ENCODE measurements at regions not wholly inside any gene's neighbourhood (a gene's known extent, or its start where the extent isn't known, plus 50 kb on each side); places are given as distances from the start of the nearest gene placed in this dataset.

- Histone ChIP-seq H4K20me1 (ENCODE audit: insufficient read depth) (no peaks in the 10 kb centered on the region), H3K9me3 (ENCODE audit: low read length) (no peaks in the 10 kb centered on the region), H3K27ac (ENCODE audit: low read length) (no peak overlapping the region), H3K9me2 (ENCODE audit: insufficient read depth, low read length) (no peaks in the 10 kb centered on the region), H3K27me3 (ENCODE audit: insufficient read depth, low read depth, low read length) (no peaks in the 10 kb centered on the region), H2AFZ (ENCODE audit: low read depth, low read length) (no peak overlapping the region), H3K36me3 (ENCODE audit: insufficient read depth, low read length) (no peaks in the 10 kb centered on the region), H3K4me3 (ENCODE audit: low read length) (no peak overlapping the region), H3F3A (ENCODE audit: insufficient read depth, low read length, poor library complexity, severe bottlenecking) (no peaks in the 10 kb centered on the region), H3K9ac (ENCODE audit: low read length) (no peak overlapping the region), H3K4me2 (ENCODE audit: low read length) (no peak overlapping the region), H3K79me2 (replicated peaks; ENCODE audit: insufficient read depth, low read length) (no peaks in the 10 kb centered on the region)
- TF ChIP-seq, protein P1, sequence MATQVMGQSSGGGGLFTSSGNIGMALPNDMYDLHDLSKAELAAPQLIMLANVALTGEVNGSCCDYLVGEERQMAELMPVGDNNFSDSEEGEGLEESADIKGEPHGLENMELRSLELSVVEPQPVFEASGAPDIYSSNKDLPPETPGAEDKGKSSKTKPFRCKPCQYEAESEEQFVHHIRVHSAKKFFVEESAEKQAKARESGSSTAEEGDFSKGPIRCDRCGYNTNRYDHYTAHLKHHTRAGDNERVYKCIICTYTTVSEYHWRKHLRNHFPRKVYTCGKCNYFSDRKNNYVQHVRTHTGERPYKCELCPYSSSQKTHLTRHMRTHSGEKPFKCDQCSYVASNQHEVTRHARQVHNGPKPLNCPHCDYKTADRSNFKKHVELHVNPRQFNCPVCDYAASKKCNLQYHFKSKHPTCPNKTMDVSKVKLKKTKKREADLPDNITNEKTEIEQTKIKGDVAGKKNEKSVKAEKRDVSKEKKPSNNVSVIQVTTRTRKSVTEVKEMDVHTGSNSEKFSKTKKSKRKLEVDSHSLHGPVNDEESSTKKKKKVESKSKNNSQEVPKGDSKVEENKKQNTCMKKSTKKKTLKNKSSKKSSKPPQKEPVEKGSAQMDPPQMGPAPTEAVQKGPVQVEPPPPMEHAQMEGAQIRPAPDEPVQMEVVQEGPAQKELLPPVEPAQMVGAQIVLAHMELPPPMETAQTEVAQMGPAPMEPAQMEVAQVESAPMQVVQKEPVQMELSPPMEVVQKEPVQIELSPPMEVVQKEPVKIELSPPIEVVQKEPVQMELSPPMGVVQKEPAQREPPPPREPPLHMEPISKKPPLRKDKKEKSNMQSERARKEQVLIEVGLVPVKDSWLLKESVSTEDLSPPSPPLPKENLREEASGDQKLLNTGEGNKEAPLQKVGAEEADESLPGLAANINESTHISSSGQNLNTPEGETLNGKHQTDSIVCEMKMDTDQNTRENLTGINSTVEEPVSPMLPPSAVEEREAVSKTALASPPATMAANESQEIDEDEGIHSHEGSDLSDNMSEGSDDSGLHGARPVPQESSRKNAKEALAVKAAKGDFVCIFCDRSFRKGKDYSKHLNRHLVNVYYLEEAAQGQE (IDR thresholded peaks at IDR 0.05; ENCODE audit: borderline replicate concordance) = no peak
Measured at GRCh38 chr16:79334127-79334526, 266.4 kb downstream of the MAF start.

- no peaks in the 10 kb centered on the region for H3F3A ChIP-seq (ENCODE audit: insufficient read depth, low read length, poor library complexity, severe bottlenecking)
- no peak overlapping the region for H3K27ac ChIP-seq (ENCODE audit: low read length)
- no peaks in the 10 kb centered on the region for H3K79me2 ChIP-seq (replicated peaks; ENCODE audit: insufficient read depth, low read length)
- H2AFZ ChIP-seq (ENCODE audit: low read depth, low read length) = no peak overlapping the region
- no peak overlapping the region for H3K4me2 ChIP-seq (ENCODE audit: low read length)
- H3K4me3 ChIP-seq (ENCODE audit: low read length) = no peak overlapping the region
- peaks cover 5% of the 10 kb centered on the region for H3K27me3 ChIP-seq (ENCODE audit: insufficient read depth, low read depth, low read length)
- no peaks in the 10 kb centered on the region for H3K9me2 ChIP-seq (ENCODE audit: insufficient read depth, low read length)
- no peak for TF ChIP-seq CTCF (IDR thresholded peaks at IDR 0.05; ENCODE audit: poor library complexity, severe bottlenecking)
- H4K20me1 ChIP-seq (ENCODE audit: insufficient read depth) = no peaks in the 10 kb centered on the region
- H3K9ac ChIP-seq (ENCODE audit: low read length) = no peak overlapping the region
- no peaks in the 10 kb centered on the region for H3K9me3 ChIP-seq (ENCODE audit: low read length)
- H3K36me3 ChIP-seq (ENCODE audit: insufficient read depth, low read length) = no peaks in the 10 kb centered on the region
Measured at GRCh38 chr16:79331066-79331465, 269.5 kb downstream of the MAF start.

DNA sequence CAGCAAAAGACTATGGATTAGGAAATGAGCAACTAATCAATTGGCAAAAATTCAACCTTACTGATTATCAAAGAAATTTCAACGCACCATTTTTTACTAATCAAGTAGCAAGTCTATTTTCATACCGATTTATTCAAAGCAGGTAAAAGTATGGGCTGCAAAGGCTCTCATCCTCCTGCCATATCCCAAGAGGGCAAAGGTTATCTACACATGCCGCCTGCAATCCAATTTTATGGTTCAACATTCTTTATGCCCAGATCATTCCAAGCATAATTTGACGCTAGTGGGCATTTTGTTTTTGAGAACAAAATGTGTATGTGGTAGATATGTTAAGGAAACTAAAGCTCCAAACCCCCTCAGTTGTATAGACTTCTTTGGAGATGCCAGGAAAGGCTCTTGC is 270.6 kb downstream of the MAF start:
- no peak overlapping the region for H3K27ac ChIP-seq (ENCODE audit: low read length)
- H3K4me3 ChIP-seq (ENCODE audit: low read length) = no peak overlapping the region
- no peaks in the 10 kb centered on the region for H3K79me2 ChIP-seq (replicated peaks; ENCODE audit: insufficient read depth, low read length)
- no peaks in the 10 kb centered on the region for H3K9me3 ChIP-seq (ENCODE audit: low read length)
- no peaks in the 10 kb centered on the region for H3K9me2 ChIP-seq (ENCODE audit: insufficient read depth, low read length)
- H3K27me3 ChIP-seq (ENCODE audit: insufficient read depth, low read depth, low read length) = peaks cover 5% of the 10 kb centered on the region
- H4K20me1 ChIP-seq (ENCODE audit: insufficient read depth) = no peaks in the 10 kb centered on the region
- H2AFZ ChIP-seq (ENCODE audit: low read depth, low read length) = no peak overlapping the region
- H3K36me3 ChIP-seq (ENCODE audit: insufficient read depth, low read length) = no peaks in the 10 kb centered on the region
- H3K9ac ChIP-seq (ENCODE audit: low read length) = no peak overlapping the region
- H3K4me2 ChIP-seq (ENCODE audit: low read length) = no peak overlapping the region
- TF ChIP-seq EZH2 (IDR thresholded peaks at IDR 0.05; ENCODE audit: borderline replicate concordance, insufficient read depth, low read length, poor library complexity, severe bottlenecking) (no peak), SMC3 (conservative IDR thresholded peaks at IDR 0.05; ENCODE audit: poor library complexity) (no peak), RAD21 (conservative IDR thresholded peaks at IDR 0.05) (no peak), POLR2AphosphoS5 (IDR thresholded peaks at IDR 0.05) (no peak), EP300 (conservative IDR thresholded peaks at IDR 0.05; ENCODE audit: poor library complexity, severe bottlenecking) (no peak), CTCF (IDR thresholded peaks at IDR 0.05; ENCODE audit: poor library complexity, severe bottlenecking) (no peak), MXI1 (conservative IDR thresholded peaks at IDR 0.05; ENCODE audit: poor library complexity, severe bottlenecking) (no peak), TAF1 (IDR thresholded peaks at IDR 0.05; ENCODE audit: low read depth) (no peak)
- TF ChIP-seq, protein P1 (IDR thresholded peaks at IDR 0.05; ENCODE audit: borderline replicate concordance) = no peak
- H3F3A ChIP-seq (ENCODE audit: insufficient read depth, low read length, poor library complexity, severe bottlenecking) = no peaks in the 10 kb centered on the region

Measured in neural cell (in vitro differentiated cells).